ENCODE measurements at regions not wholly inside any gene's neighbourhood (a gene's known extent, or its start where the extent isn't known, plus 50 kb on each side); places are given as distances from the start of the nearest gene placed in this dataset.

DNA sequence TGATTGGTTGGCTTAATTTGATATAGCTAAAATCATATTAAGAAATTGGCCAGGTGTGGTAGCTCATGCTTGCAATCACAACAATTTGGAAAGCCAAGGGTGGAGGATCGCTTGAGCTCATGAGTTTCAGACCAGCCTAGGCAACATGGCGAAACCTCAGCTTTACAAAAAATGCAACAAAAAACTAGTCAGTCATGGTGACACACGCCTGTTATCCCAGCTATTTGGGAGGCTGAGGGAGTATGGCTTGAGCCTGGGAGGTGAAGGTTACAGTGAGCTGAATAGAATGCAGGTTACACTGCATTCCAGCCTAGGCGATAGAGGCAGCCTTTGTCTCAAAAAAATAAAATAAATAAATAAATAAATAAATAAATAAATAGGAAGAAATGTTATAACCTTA, 1579.6 kb upstream of the SLC10A2 start:
- TF ChIP-seq, protein P1, sequence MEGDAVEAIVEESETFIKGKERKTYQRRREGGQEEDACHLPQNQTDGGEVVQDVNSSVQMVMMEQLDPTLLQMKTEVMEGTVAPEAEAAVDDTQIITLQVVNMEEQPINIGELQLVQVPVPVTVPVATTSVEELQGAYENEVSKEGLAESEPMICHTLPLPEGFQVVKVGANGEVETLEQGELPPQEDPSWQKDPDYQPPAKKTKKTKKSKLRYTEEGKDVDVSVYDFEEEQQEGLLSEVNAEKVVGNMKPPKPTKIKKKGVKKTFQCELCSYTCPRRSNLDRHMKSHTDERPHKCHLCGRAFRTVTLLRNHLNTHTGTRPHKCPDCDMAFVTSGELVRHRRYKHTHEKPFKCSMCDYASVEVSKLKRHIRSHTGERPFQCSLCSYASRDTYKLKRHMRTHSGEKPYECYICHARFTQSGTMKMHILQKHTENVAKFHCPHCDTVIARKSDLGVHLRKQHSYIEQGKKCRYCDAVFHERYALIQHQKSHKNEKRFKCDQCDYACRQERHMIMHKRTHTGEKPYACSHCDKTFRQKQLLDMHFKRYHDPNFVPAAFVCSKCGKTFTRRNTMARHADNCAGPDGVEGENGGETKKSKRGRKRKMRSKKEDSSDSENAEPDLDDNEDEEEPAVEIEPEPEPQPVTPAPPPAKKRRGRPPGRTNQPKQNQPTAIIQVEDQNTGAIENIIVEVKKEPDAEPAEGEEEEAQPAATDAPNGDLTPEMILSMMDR (IDR thresholded peaks at IDR 0.05; ENCODE audit: low read depth, low read length) = no peak
- TF ChIP-seq POLR2A (IDR thresholded peaks at IDR 0.05; ENCODE audit: extremely low read depth, insufficient read length) = no peak
- TF ChIP-seq, protein P2, sequence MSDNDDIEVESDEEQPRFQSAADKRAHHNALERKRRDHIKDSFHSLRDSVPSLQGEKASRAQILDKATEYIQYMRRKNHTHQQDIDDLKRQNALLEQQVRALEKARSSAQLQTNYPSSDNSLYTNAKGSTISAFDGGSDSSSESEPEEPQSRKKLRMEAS (IDR thresholded peaks at IDR 0.05; ENCODE audit: low read depth, low read length) = no peak
- TF ChIP-seq MYC (IDR thresholded peaks at IDR 0.05; ENCODE audit: low read depth, low read length) = no peak

Measured in NB4 (cell line).